ENCODE measurements at regions not wholly inside any gene's neighbourhood (a gene's known extent, or its start where the extent isn't known, plus 50 kb on each side); places are given as distances from the start of the nearest gene placed in this dataset.

GRCh38 chr12:115824936-115825602 is 452.4 kb downstream of the MED13L start:
- CTCF ChIA-PET (ENCODE audit: partially characterized antibody) = interaction anchor here (0.6 to 1.0 kb wide), 2 partner anchors 93 to 181 kb away, joined by 3 read pairs; no protein-coding TSS in a partner anchor
- H3K79me2 ChIP-seq (ENCODE audit: control insufficient read depth in 1 of 2, insufficient read depth in 2 of 2, low read length in 2 of 2) = no peaks in the 10 kb centered on the region
- no peak for FAIRE-seq
- no peaks in the 10 kb centered on the region for H3K4me1 ChIP-seq (replicated peaks in 1 of 4; ENCODE audit: control insufficient read depth in 3 of 4, insufficient read depth in 4 of 4, low read length in 3 of 4)
- H2BK15ac ChIP-seq (ENCODE audit: low read length) = no peak overlapping the region
- H2BK5ac ChIP-seq (ENCODE audit: low read depth, low read length) = no peak overlapping the region
- WGBS, 2 experiments (ENCODE audit: extremely low coverage in 1 of 2, insufficient coverage in 1 of 2, insufficient read length in 1 of 2, insufficient replicate concordance in 2 of 2, low coverage in 1 of 2, low lambda C conversion rate in 2 of 2, missing lambda C conversion rate in 1 of 2) = 87% methylated on average over 4 of the region's 4 CpGs; no CpG with 5 or more reads in 1 of the 2 experiments
- POLR2A ChIA-PET (ENCODE audit: partially characterized antibody) = interaction anchor here (0.5 kb wide), 1 partner anchor 687 kb away, joined by 4 read pairs; no protein-coding TSS in a partner anchor
- H2AK5ac ChIP-seq (ENCODE audit: low read depth, low read length) = no peak overlapping the region
- no peak overlapping the region for H3K56ac ChIP-seq (replicated peaks; ENCODE audit: insufficient read length, low read depth, low read length)
- no peak overlapping the region for H2AFZ ChIP-seq (ENCODE audit: low read length)
- no peak overlapping the region for H4K8ac ChIP-seq (ENCODE audit: extremely low read depth, insufficient read depth, low read length)
- H4K20me1 ChIP-seq (replicated peaks in 1 of 2; ENCODE audit: control insufficient read depth in 1 of 2, insufficient read depth in 2 of 2, low read length in 2 of 2) = no peaks in the 10 kb centered on the region
- no peak overlapping the region for H3K27ac ChIP-seq (ENCODE audit: low read depth, low read length)
- no peak for DNase-seq (ENCODE audit: low read depth in 1 of 2, low spot score in 2 of 2)
- no peak overlapping the region for H3K4ac ChIP-seq (replicated peaks; ENCODE audit: insufficient read length, low read depth, low read length)
- H3K79me1 ChIP-seq (ENCODE audit: low read depth, low read length) = no peaks in the 10 kb centered on the region
- H3K27me3 ChIP-seq (replicated peaks in 1 of 4; ENCODE audit: control insufficient read depth in 3 of 4, extremely low read depth in 1 of 4, insufficient read depth in 3 of 4, low read length in 3 of 4) = no peaks in the 10 kb centered on the region
- H4K5ac ChIP-seq (ENCODE audit: insufficient read length, low read depth, low read length) = no peak overlapping the region
- no peak overlapping the region for H3K23ac ChIP-seq (ENCODE audit: insufficient read length)
- no peak overlapping the region for H3K14ac ChIP-seq (ENCODE audit: insufficient read length)
- H2BK20ac ChIP-seq (ENCODE audit: low read length) = no peak overlapping the region
- TF ChIP-seq SP1 (IDR thresholded peaks at IDR 0.05; ENCODE audit: low read depth, low read length) (no peak), YY1 (IDR thresholded peaks at IDR 0.05; ENCODE audit: low read depth, low read length) (no peak), CEBPB (IDR thresholded peaks at IDR 0.05; ENCODE audit: low read depth, low read length) (no peak), HDAC6 (IDR thresholded peaks at IDR 0.05; ENCODE audit: low read depth, low read length) (no peak), JUN (IDR thresholded peaks at IDR 0.05; ENCODE audit: low read depth, low read length) (no peak), RNF2 (IDR thresholded peaks at IDR 0.05; ENCODE audit: borderline replicate concordance, low read depth, low read length, missing control alignments, poor library complexity, severe bottlenecking) (no peak), FOSL1 (IDR thresholded peaks at IDR 0.05; ENCODE audit: insufficient read depth, low read depth, low read length) (no peak), POLR2A (IDR thresholded peaks at IDR 0.05; ENCODE audit: control extremely low read depth in 1 of 2, low read depth in 2 of 2, low read length in 2 of 2) (no peak), POU5F1 (IDR thresholded peaks at IDR 0.05; ENCODE audit: low read depth, low read length) (no peak)
- TF ChIP-seq, protein P1, sequence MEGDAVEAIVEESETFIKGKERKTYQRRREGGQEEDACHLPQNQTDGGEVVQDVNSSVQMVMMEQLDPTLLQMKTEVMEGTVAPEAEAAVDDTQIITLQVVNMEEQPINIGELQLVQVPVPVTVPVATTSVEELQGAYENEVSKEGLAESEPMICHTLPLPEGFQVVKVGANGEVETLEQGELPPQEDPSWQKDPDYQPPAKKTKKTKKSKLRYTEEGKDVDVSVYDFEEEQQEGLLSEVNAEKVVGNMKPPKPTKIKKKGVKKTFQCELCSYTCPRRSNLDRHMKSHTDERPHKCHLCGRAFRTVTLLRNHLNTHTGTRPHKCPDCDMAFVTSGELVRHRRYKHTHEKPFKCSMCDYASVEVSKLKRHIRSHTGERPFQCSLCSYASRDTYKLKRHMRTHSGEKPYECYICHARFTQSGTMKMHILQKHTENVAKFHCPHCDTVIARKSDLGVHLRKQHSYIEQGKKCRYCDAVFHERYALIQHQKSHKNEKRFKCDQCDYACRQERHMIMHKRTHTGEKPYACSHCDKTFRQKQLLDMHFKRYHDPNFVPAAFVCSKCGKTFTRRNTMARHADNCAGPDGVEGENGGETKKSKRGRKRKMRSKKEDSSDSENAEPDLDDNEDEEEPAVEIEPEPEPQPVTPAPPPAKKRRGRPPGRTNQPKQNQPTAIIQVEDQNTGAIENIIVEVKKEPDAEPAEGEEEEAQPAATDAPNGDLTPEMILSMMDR (IDR thresholded peaks at IDR 0.05; ENCODE audit: control extremely low read depth in 1 of 3, insufficient read depth in 1 of 3, low read depth in 1 of 3, low read length in 3 of 3) = no peak
- no peak overlapping the region for H3K4me3 ChIP-seq (ENCODE audit: extremely low read depth in 1 of 4, insufficient read depth in 2 of 4, low read depth in 3 of 4, low read length in 4 of 4)
- no peak overlapping the region for H4K91ac ChIP-seq (replicated peaks; ENCODE audit: insufficient read length, low read length)
- peaks cover 2% of the 10 kb centered on the region; the same call in 1 of the 2 replicates for H3K23me2 ChIP-seq (ENCODE audit: low read depth, low read length)
- H3K18ac ChIP-seq (ENCODE audit: extremely low read depth, low read length) = no peak overlapping the region
- H2BK12ac ChIP-seq (ENCODE audit: low read depth, low read length) = no peak overlapping the region
- no peak overlapping the region for H3K9ac ChIP-seq (replicated peaks in 1 of 4; ENCODE audit: extremely low read depth in 1 of 4, low read depth in 3 of 4, low read length in 3 of 4)
- H3K36me3 ChIP-seq (ENCODE audit: control insufficient read depth in 2 of 4, insufficient read depth in 4 of 4, low read length in 3 of 4) = no peaks in the 10 kb centered on the region
- peaks cover 5% of the 10 kb centered on the region in 2 experiments; a peak in 2 of 4 replicates for H3K9me3 ChIP-seq (ENCODE audit: insufficient read depth in 2 of 2, low read depth in 1 of 2, low read length in 1 of 2)
- no peak overlapping the region for H2BK120ac ChIP-seq (replicated peaks; ENCODE audit: low read depth, low read length)
- no peak overlapping the region for H3K4me2 ChIP-seq (ENCODE audit: insufficient read depth in 1 of 2, low read depth in 2 of 2, low read length in 2 of 2)

Data from H1 (cell line).